GM12878 (cell line): ENCODE measurements at regions not wholly inside any gene's neighbourhood (a gene's known extent, or its start where the extent isn't known, plus 50 kb on each side); places are given as distances from the start of the nearest gene placed in this dataset.

Experiments
- ATAC-seq: fragments of 200-7000 bp; cut with Tn5 transposase; 3 replicates; pipeline ENCODE4 v1.9.1; 2020; ENCODE audit warnings: mild to moderate bottlenecking, moderate library complexity
- BruUV-seq: library from RNA; stranded (reverse); fragments of 400-500 nt; replicated peaks from 2 replicates; lab custom pipeline; 2021; lab: Mats Ljungman, UMichigan
- CTCF ChIA-PET: fragments of 300-600 bp; sonication (Branson Sonifier 250); formaldehyde crosslinking; extraction: SDS; loops from one replicate; lab custom pipeline; 2021; ENCODE audit warnings: inconsistent platforms; lab: Yijun Ruan, JAX
- POLR2A ChIA-PET: fragments of 350-600 bp; formaldehyde crosslinking; extraction: SDS; loops from one replicate; lab custom pipeline; 2021; ENCODE audit warnings: inconsistent platforms; lab: Charles Lee
- RAD21 ChIA-PET: fragments of 300-600 bp; sonication (Branson Sonifier 250); formaldehyde crosslinking; loops from one replicate; lab custom pipeline; 2023; ENCODE audit warnings: antibody characterized with exemption; ENCODE audit not compliant: unreplicated experiment; lab: Charles Lee
- SMC1A ChIA-PET: fragments of 300-600 bp; sonication (Branson Sonifier 250); formaldehyde crosslinking; loops from one replicate; lab custom pipeline; 2023; ENCODE audit not compliant: unreplicated experiment, uncharacterized antibody; lab: Charles Lee
- DNase-seq: peaks from one replicate; pipeline ENCODE4 v3.0.0-alpha.2; 2011; ENCODE audit warnings: low read depth, low spot score
- FAIRE-seq: peaks from 3 replicates; lab custom pipeline; 2011; peaks lifted over from hg19 to GRCh38; lab: Jason Lieb, UNC
- H2AFZ ChIP-seq: 2 replicates; pipeline ENCODE4 v1.6.0; 2011; ENCODE audit warnings: low read depth, low read length, control low read depth; ENCODE audit not compliant: control insufficient read depth
- H3K27ac ChIP-seq: 2 replicates; pipeline ENCODE4 v1.5.1; 2011; ENCODE audit warnings: control low read depth; ENCODE audit not compliant: control insufficient read depth, insufficient read depth
- H3K27me3 ChIP-seq, 2 experiments: replicated peaks in 1 of 2; 2 replicates each; pipeline versions ENCODE4 v1.6.0 to v1.6.1; 2011; ENCODE audit warnings: low read length in 1 of 2; ENCODE audit not compliant: control insufficient read depth in 2 of 2, insufficient read depth in 2 of 2
- H3K36me3 ChIP-seq, 2 experiments: 2 replicates each; pipeline ENCODE4 v1.5.1; 2011; ENCODE audit warnings: low read length in 1 of 2; ENCODE audit not compliant: control insufficient read depth in 2 of 2, insufficient read depth in 2 of 2
- H3K4me1 ChIP-seq: 2 replicates; pipeline ENCODE4 v1.6.1; 2011; ENCODE audit warnings: mild to moderate bottlenecking, low read length, moderate library complexity, mixed read lengths; ENCODE audit not compliant: control insufficient read depth, insufficient read depth
- H3K4me2 ChIP-seq: 2 replicates; pipeline ENCODE4 v1.6.0; 2011; ENCODE audit warnings: control low read depth; ENCODE audit not compliant: control insufficient read depth, insufficient read depth
- H3K4me3 ChIP-seq: fragments of 200-600 bp; sonication (generic); 2 replicates; pipeline ENCODE4 v1.5.1; 2016
- H3K79me2 ChIP-seq: 2 replicates; pipeline ENCODE4 v1.6.0; 2011; ENCODE audit warnings: low read length; ENCODE audit not compliant: control insufficient read depth, insufficient read depth
- H3K9ac ChIP-seq: 2 replicates; pipeline ENCODE4 v1.8.0; 2011; ENCODE audit warnings: low read length, control low read depth, mixed read lengths; ENCODE audit not compliant: control insufficient read depth, insufficient read depth
- H3K9me3 ChIP-seq: replicated peaks from 3 replicates; pipeline ENCODE4 v1.5.1; 2011; ENCODE audit warnings: mild to moderate bottlenecking, low read length; ENCODE audit not compliant: control insufficient read depth, insufficient read depth
- H4K20me1 ChIP-seq: 2 replicates; pipeline ENCODE4 v1.6.0; 2011; ENCODE audit not compliant: control insufficient read depth, insufficient read depth
- CEBPB ChIP-seq, 2 experiments: fragments of 150-350 bp in 1 of 2; IDR thresholded peaks; 2 replicates each; pipeline ENCODE4 v1.6.1; 2012 to 2014; ENCODE audit warnings: low read depth in 2 of 2, low read length in 2 of 2, borderline replicate concordance in 1 of 2, inconsistent platforms in 1 of 2
- CREM ChIP-seq: IDR thresholded peaks from 2 replicates; pipeline ENCODE4 v1.6.1; 2014; ENCODE audit warnings: antibody characterized with exemption, low read depth
- HCFC1 ChIP-seq: fragments of 150-350 bp; IDR thresholded peaks from 2 replicates; pipeline ENCODE4 v1.6.1; 2014; ENCODE audit warnings: low read length
- IKZF1 ChIP-seq: fragments of 450-650 bp; conservative IDR thresholded peaks from 2 replicates; pipeline ENCODE4 v1.6.1; 2017; ENCODE audit warnings: antibody characterized with exemption, mild to moderate bottlenecking
- KDM1A ChIP-seq: fragments of 200-600 bp; sonication (generic); IDR thresholded peaks from 2 replicates; pipeline ENCODE4 v1.6.1; 2016; ENCODE audit warnings: borderline replicate concordance
- LARP7 ChIP-seq: fragments of 450-650 bp; IDR thresholded peaks from 2 replicates; pipeline ENCODE4 v1.6.1; 2017; ENCODE audit warnings: mild to moderate bottlenecking
- MXI1 ChIP-seq: fragments of 150-350 bp; IDR thresholded peaks from 2 replicates; pipeline ENCODE4 v1.6.1; 2011; ENCODE audit warnings: low read depth, mild to moderate bottlenecking, inconsistent platforms, low read length, improper control_type of control experiment
- NR2C2 ChIP-seq: IDR thresholded peaks from 2 replicates; pipeline ENCODE4 v1.6.1; 2011; ENCODE audit warnings: borderline replicate concordance, low read depth; ENCODE audit not compliant: control insufficient read depth, insufficient read length
- PKNOX1 ChIP-seq: fragments of 450-650 bp; IDR thresholded peaks from 2 replicates; pipeline ENCODE4 v1.6.1; 2016; ENCODE audit warnings: mild to moderate bottlenecking
- RBBP5 ChIP-seq: fragments of 200-600 bp; sonication (generic); conservative IDR thresholded peaks from 2 replicates; pipeline ENCODE4 v1.6.1; 2016
- SKIL ChIP-seq: fragments of 450-650 bp; IDR thresholded peaks from 2 replicates; pipeline ENCODE4 v1.6.1; 2017; ENCODE audit warnings: mild to moderate bottlenecking, low read depth, inconsistent platforms; ENCODE audit not compliant: poor library complexity, severe bottlenecking
- SRF ChIP-seq, 2 experiments: IDR thresholded peaks; 2 replicates each; pipeline ENCODE4 v1.6.1; 2011; ENCODE audit warnings: low read depth in 2 of 2, low read length in 2 of 2, mild to moderate bottlenecking in 1 of 2, moderate library complexity in 1 of 2
- STAT3 ChIP-seq: IDR thresholded peaks from 2 replicates; pipeline ENCODE4 v1.6.1; 2011; ENCODE audit warnings: low read depth, low read length, improper control_type of control experiment
- ZSCAN29 ChIP-seq: fragments of 450-650 bp; IDR thresholded peaks from 2 replicates; pipeline ENCODE4 v1.6.1; 2017; ENCODE audit warnings: mild to moderate bottlenecking, moderate library complexity
- WGBS: methylation state at CpG from one replicate; pipeline ENCODE4 v1.1.6; 2016; ENCODE audit warnings: low lambda C conversion rate; ENCODE audit not compliant: insufficient replicate concordance, insufficient coverage; ENCODE audit errors: missing lambda C conversion rate; 5-methylcytosine and 5-hydroxymethylcytosine counted together
- in situ Hi-C: fragments of 300-500 bp; cut with MboI; formaldehyde crosslinking; loops from 9 replicates; pipeline ENCODE4 v1.14.3; 2018; ENCODE audit warnings: mixed read lengths
- intact Hi-C: fragments of 100-400 bp; cut with micrococcal nuclease; formaldehyde crosslinking; loops from one replicate; pipeline ENCODE4 v1.14.2; 2022; ENCODE audit not compliant: unreplicated experiment

- no TSS peak for BruUV-seq
- Histone ChIP-seq H3K9me3 (no peaks in the 10 kb centered on the region), H4K20me1 (no peaks in the 10 kb centered on the region), H3K27me3 (no peaks in the 10 kb centered on the region), H3K4me2 (no peak overlapping the region), H3K4me1 (no peaks in the 10 kb centered on the region), H3K4me3 (no peak overlapping the region), H3K36me3 (no peaks in the 10 kb centered on the region), H3K9ac (no peak overlapping the region), H3K79me2 (no peaks in the 10 kb centered on the region), H3K27ac (no peak overlapping the region), H2AFZ (no peak overlapping the region)
- DNase-seq (no peak), FAIRE-seq (no peak), ATAC-seq (no peak)
- intact Hi-C loops (no loop called here), in situ Hi-C loops (loop anchor here (25.0 kb wide), 1 partner anchor 1911 kb away; no protein-coding TSS in a partner anchor)
- RAD21 ChIA-PET = no interaction called here
- WGBS = 27% methylated on average over 7 of the region's 7 CpGs
- TF ChIP-seq HCFC1 (no peak), CEBPB (IDR thresholded peaks at IDR 0.05; ENCODE audit: borderline replicate concordance in 1 of 2, low read depth in 2 of 2, low read length in 2 of 2) (no peak), SKIL (no peak), NR2C2 (no peak), PKNOX1 (no peak), SRF (IDR thresholded peaks at IDR 0.05; ENCODE audit: low read depth in 2 of 2, low read length in 2 of 2) (no peak), MXI1 (no peak), ZSCAN29 (no peak), KDM1A (no peak), LARP7 (no peak), STAT3 (no peak), CREM (no peak), RBBP5 (no peak), IKZF1 (no peak)
- CTCF ChIA-PET = no interaction called here
- POLR2A ChIA-PET = no interaction called here
- SMC1A ChIA-PET = interaction anchor here (2.9 kb wide), 1 partner anchor 12 kb away, joined by 7 read pairs; no protein-coding TSS in a partner anchor
These were observed 91.3 kb upstream of the SLC35B3 start for GRCh38 chr6:8526624-8527023.
